Natural killer cell (primary cell): ENCODE measurements at regions not wholly inside any gene's neighbourhood (a gene's known extent, or its start where the extent isn't known, plus 50 kb on each side); places are given as distances from the start of the nearest gene placed in this dataset.

Source experiments
- ATAC-seq, 3 donors: fragments of 150-1000 bp in 2 of 3; fragments of 200-7000 bp in 1 of 3; cut with Tn5 transposase; 1 replicate in 1 of 3; 2 replicates in 2 of 3; pipeline ENCODE4 v1.10.0; 2021; ENCODE audit warnings: mild to moderate bottlenecking in 2 of 3, moderate library complexity in 2 of 3
- DNase-seq, 2 donors: peaks; one replicate each; pipeline versions ENCODE4 v3.0.0 to v3.0.0-alpha.2; 2013 to 2021; ENCODE audit warnings: mixed read lengths in 1 of 2
- H3K27ac ChIP-seq: one replicate; pipeline ENCODE4 v1.5.1; 2013; ENCODE audit warnings: mild to moderate bottlenecking, low read length
- H3K27me3 ChIP-seq: one replicate; pipeline ENCODE4 v1.6.1; 2013; ENCODE audit warnings: low read length; ENCODE audit not compliant: control insufficient read depth, insufficient read depth
- H3K36me3 ChIP-seq: one replicate; pipeline ENCODE4 v1.6.1; 2013; ENCODE audit warnings: low read length; ENCODE audit not compliant: control insufficient read depth, insufficient read depth
- H3K4me1 ChIP-seq: one replicate; pipeline ENCODE4 v1.6.1; 2013; ENCODE audit warnings: low read length; ENCODE audit not compliant: control insufficient read depth, insufficient read depth
- H3K4me3 ChIP-seq: one replicate; pipeline ENCODE4 v1.5.1; 2013; ENCODE audit warnings: low read length
- H3K9me3 ChIP-seq: one replicate; pipeline ENCODE4 v1.6.1; 2013; ENCODE audit warnings: low read length; ENCODE audit not compliant: control insufficient read depth, insufficient read depth
- H3K27ac Mint-ChIP-seq, 2 donors: one replicate each; pipeline ENCODE4 v1.8.0; 2022; ENCODE audit warnings: mild to moderate bottlenecking in 2 of 2, mixed read lengths in 2 of 2, moderate library complexity in 1 of 2
- H3K27me3 Mint-ChIP-seq, 2 donors: one replicate each; pipeline ENCODE4 v1.8.0; 2022; ENCODE audit warnings: low read depth in 2 of 2, mixed read lengths in 2 of 2
- H3K36me3 Mint-ChIP-seq: one replicate; pipeline ENCODE4 v1.8.0; 2022; ENCODE audit warnings: mixed read lengths
- H3K4me1 Mint-ChIP-seq, 2 donors: one replicate each; pipeline ENCODE4 v1.8.0; 2022; ENCODE audit warnings: mixed read lengths in 2 of 2
- H3K4me3 Mint-ChIP-seq: one replicate; pipeline ENCODE4 v1.8.0; 2022; ENCODE audit warnings: mild to moderate bottlenecking, moderate library complexity, mixed read lengths
- H3K9me3 Mint-ChIP-seq, 2 donors: one replicate each; pipeline ENCODE4 v1.8.0; 2022; ENCODE audit warnings: mixed read lengths in 2 of 2
- WGBS: methylation state at CpG from one replicate; pipeline ENCODE4 v1.1.7; 2013; ENCODE audit warnings: missing lambda C conversion rate; ENCODE audit not compliant: insufficient coverage; 5-methylcytosine and 5-hydroxymethylcytosine counted together
- intact Hi-C: fragments of 100-400 bp; cut with micrococcal nuclease; formaldehyde crosslinking; loops from one replicate; pipeline ENCODE4 v1.14.2; 2022
- TF ChIP-seq, protein P1 (sequence below): fragments of 200-600 bp; IDR thresholded peaks from one replicate; pipeline ENCODE4 v1.8.0; 2022; ENCODE audit warnings: antibody characterized with exemption

DNA sequence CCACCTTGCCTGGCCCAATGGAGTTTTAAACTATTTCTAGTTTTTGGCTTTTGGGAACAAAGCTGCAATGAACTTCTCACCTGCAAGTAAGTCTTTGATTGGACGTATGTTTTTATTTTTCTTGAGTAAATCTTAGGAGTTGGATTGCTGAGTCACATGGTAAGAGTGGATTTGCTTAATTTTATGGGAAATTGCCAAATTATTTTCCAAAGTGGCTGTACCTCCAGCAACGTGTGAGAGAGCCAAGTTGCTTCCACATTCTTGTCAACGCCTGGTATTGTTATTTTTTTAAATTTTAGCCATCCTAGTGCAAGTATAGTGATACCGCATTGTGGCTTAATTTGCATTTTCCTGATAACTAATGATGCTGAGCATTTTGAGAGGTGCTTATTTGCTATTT lies 136.6 kb downstream of the LMNTD1 start:
- no peaks in the 10 kb centered on the region for H3K4me1 Mint-ChIP-seq
- intact Hi-C loops: no loop called here

DNA sequence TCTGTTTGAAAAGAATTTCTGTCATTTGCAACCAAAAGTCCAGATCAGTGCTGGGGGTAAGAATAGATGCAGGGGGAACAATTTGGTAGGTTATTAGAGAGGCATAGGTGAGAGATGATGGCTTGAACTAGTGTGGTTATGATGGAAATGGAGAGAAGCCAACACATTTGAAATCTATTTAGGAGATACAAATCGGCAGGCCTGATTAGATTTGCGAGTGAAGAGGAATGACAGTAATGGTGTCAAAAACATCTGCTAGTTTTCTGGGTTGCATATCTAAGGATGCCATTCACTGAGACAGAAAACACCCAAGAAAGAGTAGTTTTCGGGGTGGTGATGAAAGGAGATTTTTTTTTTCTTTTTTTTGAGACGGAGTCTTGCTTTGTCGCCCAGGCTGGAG lies 138.1 kb downstream of the LMNTD1 start:
- H3K4me3 Mint-ChIP-seq: no peak overlapping the region
- intact Hi-C loops: no loop called here
- no peak overlapping the region for H3K27ac Mint-ChIP-seq
- ATAC-seq (no peak), DNase-seq (no peak)
- Histone ChIP-seq H3K9me3 (no peaks in the 10 kb centered on the region), H3K4me1 (no peaks in the 10 kb centered on the region), H3K27ac (no peak overlapping the region), H3K36me3 (no peaks in the 10 kb centered on the region), H3K27me3 (no peaks in the 10 kb centered on the region), H3K4me3 (no peak overlapping the region)
- TF ChIP-seq, protein P1, sequence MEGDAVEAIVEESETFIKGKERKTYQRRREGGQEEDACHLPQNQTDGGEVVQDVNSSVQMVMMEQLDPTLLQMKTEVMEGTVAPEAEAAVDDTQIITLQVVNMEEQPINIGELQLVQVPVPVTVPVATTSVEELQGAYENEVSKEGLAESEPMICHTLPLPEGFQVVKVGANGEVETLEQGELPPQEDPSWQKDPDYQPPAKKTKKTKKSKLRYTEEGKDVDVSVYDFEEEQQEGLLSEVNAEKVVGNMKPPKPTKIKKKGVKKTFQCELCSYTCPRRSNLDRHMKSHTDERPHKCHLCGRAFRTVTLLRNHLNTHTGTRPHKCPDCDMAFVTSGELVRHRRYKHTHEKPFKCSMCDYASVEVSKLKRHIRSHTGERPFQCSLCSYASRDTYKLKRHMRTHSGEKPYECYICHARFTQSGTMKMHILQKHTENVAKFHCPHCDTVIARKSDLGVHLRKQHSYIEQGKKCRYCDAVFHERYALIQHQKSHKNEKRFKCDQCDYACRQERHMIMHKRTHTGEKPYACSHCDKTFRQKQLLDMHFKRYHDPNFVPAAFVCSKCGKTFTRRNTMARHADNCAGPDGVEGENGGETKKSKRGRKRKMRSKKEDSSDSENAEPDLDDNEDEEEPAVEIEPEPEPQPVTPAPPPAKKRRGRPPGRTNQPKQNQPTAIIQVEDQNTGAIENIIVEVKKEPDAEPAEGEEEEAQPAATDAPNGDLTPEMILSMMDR: no peak
- no peaks in the 10 kb centered on the region for H3K4me1 Mint-ChIP-seq
- H3K36me3 Mint-ChIP-seq: no peaks in the 10 kb centered on the region
- WGBS: 91% methylated on average over 3 of the region's 5 CpGs
- peaks cover 5% of the 10 kb centered on the region in 2 donors for H3K27me3 Mint-ChIP-seq
- H3K9me3 Mint-ChIP-seq: no peaks in the 10 kb centered on the region

More for the DNA sequence above, 136.6 kb downstream of the LMNTD1 start:
- Histone ChIP-seq H3K4me3 (no peak overlapping the region), H3K27ac (no peak overlapping the region), H3K9me3 (no peaks in the 10 kb centered on the region), H3K4me1 (no peaks in the 10 kb centered on the region), H3K27me3 (no peaks in the 10 kb centered on the region), H3K36me3 (no peaks in the 10 kb centered on the region)
- Mint-ChIP-seq H3K27me3 (peaks cover 5 to 8% of the 10 kb centered on the region in 2 donors), H3K36me3 (no peaks in the 10 kb centered on the region), H3K4me3 (no peak overlapping the region), H3K27ac (no peak overlapping the region), H3K9me3 (no peaks in the 10 kb centered on the region)
- WGBS: 84% methylated on average over 4 of the region's 4 CpGs
- ATAC-seq (no peak), DNase-seq (no peak)
- TF ChIP-seq, protein P1: no peak

DNA sequence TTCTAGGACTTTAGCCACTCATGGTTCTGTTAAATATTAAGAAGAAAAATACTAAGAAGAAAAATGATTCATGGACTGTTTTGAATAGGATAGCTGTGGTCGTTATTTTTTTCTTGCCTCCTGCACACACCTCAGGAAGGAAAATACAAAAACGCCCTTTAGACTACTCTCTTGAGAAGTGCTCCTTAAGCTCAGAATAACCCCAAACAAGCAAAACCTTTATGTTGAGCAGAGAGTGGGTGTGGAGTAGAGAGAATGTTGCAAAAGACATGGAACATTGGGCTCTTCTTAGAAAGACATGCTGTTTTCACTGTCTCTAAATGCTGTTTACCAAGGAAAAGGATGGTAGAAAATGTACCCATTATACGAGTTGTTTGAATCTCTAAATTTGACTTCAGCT lies 140.3 kb downstream of the LMNTD1 start:
- DNase-seq (no peak), ATAC-seq (no peak)
- H3K27ac Mint-ChIP-seq: no peak overlapping the region
- Histone ChIP-seq H3K27me3 (no peaks in the 10 kb centered on the region), H3K27ac (no peak overlapping the region), H3K36me3 (no peaks in the 10 kb centered on the region), H3K9me3 (no peaks in the 10 kb centered on the region), H3K4me1 (no peaks in the 10 kb centered on the region), H3K4me3 (no peak overlapping the region)
- H3K4me1 Mint-ChIP-seq: no peaks in the 10 kb centered on the region
- 63% methylated on average over 1 of the region's 3 CpGs for WGBS
- H3K36me3 Mint-ChIP-seq: no peaks in the 10 kb centered on the region
- H3K27me3 Mint-ChIP-seq: no peaks in the 10 kb centered on the region
- H3K4me3 Mint-ChIP-seq: no peak overlapping the region
- no peaks in the 10 kb centered on the region for H3K9me3 Mint-ChIP-seq
- intact Hi-C loops: no loop called here
- TF ChIP-seq, protein P1: no peak

DNA sequence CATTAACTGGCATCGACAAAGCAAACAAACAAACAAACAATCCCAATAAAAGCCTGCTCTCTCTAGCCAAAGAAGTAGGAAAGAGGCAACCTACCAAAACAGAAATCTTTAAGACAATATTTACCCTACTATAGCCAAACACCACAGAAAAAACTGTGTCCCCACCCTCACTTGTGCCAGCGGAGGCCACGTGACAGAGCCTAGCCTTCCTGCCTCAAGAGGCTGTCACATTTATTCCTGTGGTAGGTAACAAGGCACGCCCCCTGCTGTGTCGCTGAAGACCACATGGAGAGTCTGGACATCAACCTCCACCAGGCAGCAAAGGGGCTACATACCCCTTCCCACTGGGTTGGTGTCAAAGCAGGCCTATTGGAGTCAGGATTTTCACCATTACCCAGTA lies 148.1 kb downstream of the LMNTD1 start:
- no peaks in the 10 kb centered on the region for H3K4me1 ChIP-seq
- ATAC-seq: no peak
- no peaks in the 10 kb centered on the region for H3K27me3 ChIP-seq
- no peak for DNase-seq
- no peaks in the 10 kb centered on the region for H3K9me3 Mint-ChIP-seq
- H3K4me3 Mint-ChIP-seq: no peak overlapping the region
- intact Hi-C loops: no loop called here
- no peak overlapping the region for H3K27ac ChIP-seq
- no peak overlapping the region for H3K4me3 ChIP-seq
- no peaks in the 10 kb centered on the region for H3K9me3 ChIP-seq
- 84% methylated on average over 5 of the region's 5 CpGs for WGBS
- no peaks in the 10 kb centered on the region for H3K36me3 Mint-ChIP-seq
- peaks cover 2 to 4% of the 10 kb centered on the region in 2 donors for H3K27me3 Mint-ChIP-seq
- no peak overlapping the region for H3K27ac Mint-ChIP-seq
- TF ChIP-seq, protein P1: no peak
- H3K36me3 ChIP-seq: no peaks in the 10 kb centered on the region
- H3K4me1 Mint-ChIP-seq: no peaks in the 10 kb centered on the region
